SKM-1 (cell line): ENCODE measurements at regions not wholly inside any gene's neighbourhood (a gene's known extent, or its start where the extent isn't known, plus 50 kb on each side); places are given as distances from the start of the nearest gene placed in this dataset.
"Not testable (repeated sequence)": the region's sequence is repeated elsewhere in the genome, so short reads cannot be mapped to it uniquely, and the experiment has no call there.

ENCODE experiments used
- DNase-seq: peaks from one replicate; lab custom pipeline; 2025; ENCODE audit not compliant: unreplicated experiment; lab: John Stamatoyannopoulos, UW

DNA sequence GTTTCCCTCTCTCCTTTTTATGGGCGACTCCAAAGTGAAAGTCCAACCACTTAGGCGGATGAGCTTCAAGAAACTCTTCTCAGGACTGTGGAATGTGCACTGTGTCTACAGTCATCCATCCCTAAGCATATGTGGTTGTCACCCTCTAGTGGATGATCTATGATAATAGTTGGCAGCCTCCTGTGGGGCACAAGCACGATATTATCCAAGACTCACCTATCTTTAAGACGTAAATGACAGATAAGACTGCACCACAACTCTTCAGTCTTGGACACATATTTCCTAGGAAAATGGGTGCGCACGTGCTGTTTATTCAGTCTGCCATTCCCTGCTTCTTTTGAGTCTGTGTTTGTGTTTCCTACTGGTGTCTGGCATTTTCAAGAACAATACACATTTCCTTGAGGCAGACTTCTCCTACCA, 145.5 kb upstream of the CTAGE1 start:
- peak; percentile 66 for DNase-seq

GRCh38 chr18:22564036-22564435, 146.3 kb upstream of the CTAGE1 start:
- no peak for DNase-seq

GRCh38 chr18:22566703-22567420, 149.1 kb upstream of the CTAGE1 start:
- no peak for DNase-seq

DNA sequence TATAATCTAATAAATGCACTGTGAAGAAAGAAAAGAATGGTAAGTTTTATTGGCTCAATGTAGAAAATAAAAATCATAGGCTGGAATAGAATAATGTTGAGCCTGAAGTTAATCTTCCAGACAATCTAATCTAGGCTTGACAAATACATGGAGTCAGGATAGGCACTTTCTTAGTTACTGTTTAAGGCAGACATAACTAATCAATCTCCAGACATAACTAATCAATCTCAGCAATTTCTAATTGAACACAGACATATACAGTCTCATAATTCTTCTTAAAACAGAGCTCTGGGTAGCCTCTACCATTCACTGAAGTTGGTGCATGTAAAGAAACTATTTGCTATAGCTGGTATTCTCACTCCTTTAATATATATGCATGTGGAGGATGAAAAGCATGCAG, 150.1 kb upstream of the CTAGE1 start:
- DNase-seq, result no peak

DNA sequence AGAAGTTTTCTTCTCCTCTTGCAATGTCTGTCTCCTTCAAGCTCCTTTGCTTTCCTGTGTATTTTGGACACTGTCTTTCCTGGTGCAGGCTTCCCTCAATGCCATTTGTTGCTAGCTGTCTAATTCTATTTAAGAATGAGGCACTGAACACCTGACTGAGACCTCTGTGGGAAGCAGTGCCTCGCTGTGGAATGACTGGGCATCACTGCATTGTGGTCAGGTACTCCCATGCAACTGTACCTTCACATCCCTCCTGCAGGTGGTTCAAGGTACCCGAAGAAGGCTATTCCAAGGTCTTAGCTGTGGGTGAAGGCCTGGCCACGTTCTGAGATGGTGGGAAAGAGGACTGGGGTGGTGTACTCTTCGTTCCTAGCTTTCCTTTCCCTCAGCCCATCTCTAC, 152.8 kb upstream of the CTAGE1 start:
- no peak for DNase-seq

- DNase-seq, result no peak
These were observed 154.6 kb upstream of the CTAGE1 start for GRCh38 chr18:22572341-22572740.

GRCh38 chr18:22579271-22579670, 161.6 kb upstream of the CTAGE1 start:
- DNase-seq, result no peak

DNA sequence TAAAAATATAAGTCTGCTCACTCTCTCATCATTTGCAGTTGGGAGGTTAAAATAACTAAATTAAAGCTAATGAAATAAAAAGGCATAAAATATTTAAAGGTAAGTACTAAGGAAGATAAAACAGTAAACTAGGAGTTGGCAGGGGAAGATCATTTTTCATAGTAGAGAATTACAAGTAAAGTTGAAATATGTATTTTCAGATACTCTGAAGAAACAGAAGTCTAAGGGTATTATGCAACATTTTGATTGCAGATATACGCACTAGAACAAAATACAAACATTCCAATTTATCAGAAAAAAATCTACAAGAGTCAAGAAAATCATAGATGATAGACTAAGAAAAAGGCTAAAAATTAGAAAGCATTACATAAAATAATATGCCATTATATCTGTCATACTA, 167.6 kb upstream of the CTAGE1 start:
- DNase-seq, result no peak

DNA sequence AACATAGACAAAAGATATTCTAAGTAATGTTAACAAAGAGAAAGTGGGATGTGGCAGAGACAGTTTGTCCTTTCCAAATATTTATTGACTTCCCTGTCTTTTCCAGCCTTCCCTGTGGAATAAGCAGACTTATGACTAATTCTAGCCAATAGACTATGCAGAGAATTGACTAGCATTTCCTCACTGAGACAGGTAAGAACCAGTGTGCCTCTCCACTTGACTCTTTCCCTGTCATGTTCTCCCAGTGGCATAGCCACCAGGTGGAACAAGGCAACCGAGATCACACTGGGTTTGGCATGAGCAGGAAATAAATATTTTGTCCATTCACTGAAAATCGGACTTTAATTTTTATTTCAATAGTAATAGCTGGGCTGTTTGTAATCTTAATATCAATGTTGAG, 168.1 kb upstream of the CTAGE1 start:
- no peak for DNase-seq

DNA sequence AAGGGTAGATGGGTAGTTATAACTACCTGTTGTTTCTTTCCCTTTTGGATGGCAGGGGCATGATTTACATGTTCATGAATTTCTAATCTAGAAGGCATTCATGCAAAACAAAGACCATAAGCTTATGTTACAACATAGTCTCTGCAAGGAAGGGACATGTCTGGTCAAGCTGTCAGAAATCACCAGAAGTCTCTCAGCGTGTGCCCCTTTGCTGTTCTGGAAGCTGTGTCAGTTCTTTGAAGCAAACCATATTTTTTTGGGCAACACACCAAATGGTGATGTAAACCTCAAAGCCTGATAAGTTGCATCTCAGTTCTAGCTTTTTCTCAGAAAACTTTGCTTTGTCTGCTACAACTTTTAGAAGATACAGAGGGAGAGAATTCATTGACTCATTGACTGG, 173.5 kb upstream of the CTAGE1 start:
- no peak for DNase-seq

- no peak for DNase-seq
These were observed 176.5 kb upstream of the CTAGE1 start for GRCh38 chr18:22594155-22594690.

GRCh38 chr18:22601481-22601880, 183.8 kb upstream of the CTAGE1 start:
- no peak for DNase-seq

GRCh38 chr18:22602456-22602855, 184.7 kb upstream of the CTAGE1 start:
- not testable (repeated sequence) for DNase-seq

DNA sequence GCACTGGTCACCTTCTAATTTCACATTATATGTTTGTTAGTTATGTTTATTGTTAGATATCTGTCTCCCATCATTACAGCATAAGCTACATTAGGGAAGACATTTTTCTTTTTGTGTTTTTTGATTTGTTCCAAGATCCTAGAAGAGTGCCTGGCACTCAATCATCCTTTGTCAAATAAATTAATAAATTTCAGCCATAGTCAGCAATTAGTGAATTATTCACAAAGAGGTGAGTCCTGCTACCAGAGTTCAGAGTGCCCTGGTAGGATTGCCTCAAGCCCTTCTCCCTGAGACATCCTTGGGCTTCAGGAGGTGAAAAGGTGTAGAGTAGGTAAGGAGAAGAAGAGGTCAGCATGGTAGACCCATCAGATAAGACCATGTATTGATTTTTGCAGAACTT, 186.2 kb upstream of the CTAGE1 start:
- no peak for DNase-seq

DNA sequence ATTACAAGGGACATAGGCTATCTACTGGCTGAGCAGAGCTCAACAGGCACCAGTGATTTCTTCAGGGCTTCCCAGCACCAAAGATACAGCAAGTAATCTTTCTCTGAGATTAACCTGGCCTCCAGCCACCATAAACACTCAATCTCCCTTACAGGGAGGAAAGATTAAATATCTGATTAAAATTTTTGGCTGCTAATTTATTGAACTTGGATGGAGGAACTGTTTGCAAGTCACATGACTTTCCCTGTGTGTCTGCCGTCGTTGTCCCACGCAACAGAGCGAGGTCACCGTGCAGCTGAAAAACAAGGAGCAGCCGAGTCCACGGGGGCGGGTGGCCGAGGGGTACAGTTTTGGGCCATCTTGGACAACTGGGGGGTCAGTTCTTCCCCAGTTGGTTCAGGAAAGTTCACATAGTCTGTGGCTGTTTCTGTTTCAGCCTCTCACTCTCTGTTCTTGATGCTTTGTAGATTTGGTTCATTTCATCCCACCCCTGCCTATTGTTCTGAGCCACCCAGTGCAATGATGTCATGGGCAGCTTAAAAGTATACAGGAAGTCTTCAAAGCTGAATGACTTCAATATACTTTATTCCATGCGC, 186.8 kb upstream of the CTAGE1 start:
- DNase-seq, result no peak

DNA sequence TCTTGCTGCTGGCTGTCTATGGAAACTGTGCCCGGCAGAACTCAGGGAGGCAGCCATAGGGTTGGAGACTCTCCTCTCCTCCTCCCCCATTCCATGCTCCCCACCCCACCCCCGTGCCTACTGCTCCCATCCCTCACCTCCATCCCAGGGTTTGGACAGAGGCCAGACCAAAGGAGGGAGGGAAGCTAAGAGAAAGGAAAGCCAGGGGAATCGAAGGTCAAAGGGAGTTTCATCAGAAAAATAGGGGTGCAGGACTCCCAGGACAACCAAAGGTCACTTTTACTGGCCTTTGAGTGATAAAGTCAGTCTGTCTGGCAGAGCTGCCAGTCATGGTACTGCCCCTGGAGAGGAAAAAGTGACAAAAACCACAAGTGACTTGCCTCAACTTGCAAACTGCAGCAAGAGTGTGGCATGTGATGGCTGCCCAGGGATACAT, 187.3 kb upstream of the CTAGE1 start:
- no peak for DNase-seq

GRCh38 chr18:22605736-22606135, 188.0 kb upstream of the CTAGE1 start:
- no peak for DNase-seq

GRCh38 chr18:22606563-22607283, 189.0 kb upstream of the CTAGE1 start:
- no peak for DNase-seq

- DNase-seq, result no peak
These were observed 189.5 kb upstream of the CTAGE1 start for GRCh38 chr18:22607284-22607635.

DNA sequence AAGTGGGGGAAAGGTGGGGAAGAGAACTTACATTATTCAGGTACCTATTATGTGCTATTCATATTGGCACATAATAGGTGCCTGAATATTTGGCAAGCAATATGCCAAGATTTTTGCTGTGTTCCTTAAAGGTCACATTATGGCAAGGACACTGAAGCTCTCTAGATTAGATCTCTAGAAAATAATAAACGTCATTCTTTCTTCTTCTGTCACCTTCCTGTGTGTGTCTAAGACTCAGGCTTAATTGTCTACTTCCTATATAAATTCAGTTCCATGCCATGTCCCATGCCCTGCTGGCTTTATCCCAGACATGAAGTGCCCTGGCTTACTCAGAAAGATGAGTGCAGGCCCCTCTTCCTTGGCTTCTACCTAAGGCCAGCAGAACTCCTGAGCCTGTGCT, 191.1 kb upstream of the CTAGE1 start:
- no peak for DNase-seq

GRCh38 chr18:22609642-22610041, 191.9 kb upstream of the CTAGE1 start:
- DNase-seq, result no peak

- DNase-seq, result no peak
These were observed 195.5 kb upstream of the CTAGE1 start for GRCh38 chr18:22613058-22613690.
